Activated CD8-positive, alpha-beta memory T cell treated with anti-CD3 and anti-CD28 coated beads, Interleukin-2, amount 50 U/mL, for 24 hours (primary cell): ENCODE measurements at regions not wholly inside any gene's neighbourhood (a gene's known extent, or its start where the extent isn't known, plus 50 kb on each side); places are given as distances from the start of the nearest gene placed in this dataset.
"Not testable (repeated sequence)": the region's sequence is repeated elsewhere in the genome, so short reads cannot be mapped to it uniquely, and the experiment has no call there.

ENCODE experiments used
- DNase-seq: peaks from one replicate; pipeline ENCODE4 v3.0.0-alpha.2; 2020; ENCODE audit errors: extremely low read depth

GRCh38 chr14:37785298-37785697 lies 189.9 kb downstream of the TTC6 start:
- not testable (repeated sequence) for DNase-seq

- not testable (repeated sequence) for DNase-seq
Observed at GRCh38 chr14:37786114-37786625, 190.7 kb downstream of the TTC6 start.

DNA sequence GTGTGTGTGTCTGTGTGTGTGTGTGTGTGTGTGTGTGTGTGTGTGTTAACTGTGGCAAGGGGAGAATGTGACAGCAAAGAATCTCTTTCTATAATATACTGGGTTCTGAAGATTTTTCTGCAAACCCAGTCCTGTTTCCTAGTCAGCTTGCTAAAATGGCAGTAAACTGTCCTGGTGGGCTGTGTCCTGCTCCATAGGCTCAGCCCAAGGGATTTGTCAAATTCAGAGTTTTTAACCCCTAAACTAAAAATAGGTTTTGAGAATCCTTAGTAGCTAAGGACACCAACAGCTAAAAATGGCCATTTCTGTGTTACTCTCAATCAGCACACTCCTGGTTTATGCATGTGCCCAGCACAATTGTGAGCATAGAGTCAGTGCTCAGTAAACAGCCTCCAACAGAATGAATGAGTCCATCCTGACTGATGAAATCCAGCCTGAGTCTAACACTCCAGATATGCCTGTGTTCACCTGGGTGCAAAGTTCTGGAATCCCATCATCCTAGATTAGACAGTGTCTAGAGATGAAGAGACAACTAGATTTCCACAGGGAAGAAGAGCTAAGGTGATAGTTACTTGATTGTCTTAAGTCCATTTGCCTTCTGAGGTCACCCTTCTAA lies 192.6 kb downstream of the TTC6 start:
- DNase-seq: no peak

- DNase-seq: no peak
Observed at GRCh38 chr14:37791384-37792036, 196.1 kb downstream of the TTC6 start.

DNA sequence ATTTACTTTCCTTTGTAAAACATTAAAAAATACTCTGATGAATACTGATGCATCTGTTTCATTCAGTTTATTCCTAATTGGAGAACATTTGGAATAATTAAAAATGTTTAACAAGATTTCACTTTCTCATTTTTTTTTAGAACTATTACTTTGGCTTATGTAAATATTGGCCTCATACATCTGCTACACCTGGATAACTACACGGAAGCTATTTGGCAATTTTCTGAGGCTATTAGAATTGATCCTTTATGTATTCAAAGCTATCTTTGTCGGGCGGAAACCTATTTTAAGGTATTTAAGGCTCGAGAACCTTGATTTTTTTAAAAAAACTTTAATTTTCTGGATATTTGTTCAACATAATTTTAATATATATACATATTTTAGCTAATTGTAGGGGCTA lies 196.7 kb downstream of the TTC6 start:
- DNase-seq: no peak

DNA sequence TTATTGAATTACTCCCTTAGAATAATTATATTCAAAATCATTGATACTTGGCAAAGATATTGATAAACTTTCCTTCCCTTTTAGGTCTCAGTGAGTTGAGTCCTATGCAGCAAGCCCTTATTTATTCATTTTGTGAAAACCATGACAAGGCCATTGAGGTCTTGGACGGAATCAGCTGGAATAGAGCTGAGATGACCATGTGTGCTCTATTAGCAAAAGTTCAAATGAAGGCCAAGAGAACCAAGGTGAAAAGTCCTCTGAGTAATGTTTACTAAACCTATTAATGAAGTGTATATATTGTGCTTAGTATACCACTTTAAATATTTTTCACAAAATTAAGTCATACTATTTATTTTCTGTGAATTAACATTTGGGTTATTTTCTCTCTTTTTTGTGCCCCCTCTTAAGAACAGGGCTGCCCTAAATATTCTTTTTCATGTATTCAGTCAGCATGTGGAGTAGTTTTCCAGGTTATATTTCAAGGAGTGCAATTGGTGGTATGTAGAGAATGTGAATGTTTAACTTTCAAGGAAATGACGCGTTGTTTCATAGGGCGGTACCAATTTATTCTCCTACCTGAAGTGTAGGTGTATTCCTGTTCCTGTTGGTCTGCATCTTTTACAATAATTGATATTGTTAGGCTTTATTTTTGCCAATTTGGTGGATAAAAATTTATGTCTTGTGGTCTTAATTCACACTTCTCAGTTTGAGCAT lies 201.4 kb downstream of the TTC6 start:
- no peak for DNase-seq

DNA sequence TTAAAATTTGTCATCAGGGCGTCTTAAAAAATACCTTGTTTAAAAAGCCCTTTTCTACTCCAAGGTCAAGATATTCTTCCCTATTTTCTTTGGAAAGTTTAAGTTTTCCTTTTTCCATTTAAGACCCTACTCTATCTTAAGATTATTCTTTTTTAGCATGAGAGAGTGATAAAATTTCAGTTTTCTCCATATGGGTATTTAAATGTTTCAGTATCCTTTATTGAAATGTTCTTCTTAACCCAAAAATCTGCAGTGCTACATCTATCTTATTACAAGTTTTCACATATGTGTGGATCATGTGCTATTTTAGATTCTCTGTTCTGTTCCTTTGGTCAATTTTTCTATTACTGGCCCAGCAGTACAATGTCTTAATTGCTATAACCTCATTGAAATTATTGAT lies 202.2 kb downstream of the TTC6 start:
- DNase-seq: no peak

DNA sequence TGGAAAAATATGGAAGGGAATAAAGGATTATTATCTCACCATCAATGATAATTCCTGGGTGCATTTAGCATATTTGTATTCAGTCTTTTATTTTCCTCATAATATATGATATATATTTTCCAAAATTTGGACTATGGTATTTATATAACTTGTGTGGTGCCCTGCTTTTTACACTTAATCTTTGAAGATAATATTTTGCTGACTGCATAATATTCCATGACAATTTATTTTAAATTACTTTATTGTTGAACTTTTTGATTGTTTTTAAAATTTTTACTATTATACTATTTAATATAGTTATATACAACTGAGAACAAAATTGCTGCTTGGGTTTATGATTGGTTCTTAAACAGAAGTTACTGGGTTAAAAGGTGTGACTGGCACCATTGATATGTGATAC lies 212.3 kb downstream of the TTC6 start:
- DNase-seq: no peak

- DNase-seq: no peak
Observed at GRCh38 chr14:37810094-37810801, 214.8 kb downstream of the TTC6 start.

DNA sequence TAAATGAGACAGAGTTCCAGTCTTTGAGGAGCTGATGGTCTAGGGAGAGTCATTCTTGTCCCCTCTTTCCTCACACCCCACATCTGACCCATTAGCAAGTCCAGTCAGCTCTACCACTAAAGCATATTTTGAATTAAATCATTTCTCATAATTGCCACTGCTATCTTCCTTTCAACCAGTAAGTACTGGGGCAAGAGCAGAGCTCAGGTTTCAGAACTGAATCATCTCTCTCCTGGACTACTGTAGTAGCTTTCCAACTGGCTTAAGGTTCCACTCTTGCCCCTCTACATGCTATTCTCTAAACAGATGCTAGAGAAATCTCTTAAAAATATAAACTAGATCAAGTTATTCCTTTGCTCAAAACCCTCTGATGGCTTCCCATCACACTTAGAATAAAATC lies 218.3 kb downstream of the TTC6 start:
- DNase-seq: no peak

DNA sequence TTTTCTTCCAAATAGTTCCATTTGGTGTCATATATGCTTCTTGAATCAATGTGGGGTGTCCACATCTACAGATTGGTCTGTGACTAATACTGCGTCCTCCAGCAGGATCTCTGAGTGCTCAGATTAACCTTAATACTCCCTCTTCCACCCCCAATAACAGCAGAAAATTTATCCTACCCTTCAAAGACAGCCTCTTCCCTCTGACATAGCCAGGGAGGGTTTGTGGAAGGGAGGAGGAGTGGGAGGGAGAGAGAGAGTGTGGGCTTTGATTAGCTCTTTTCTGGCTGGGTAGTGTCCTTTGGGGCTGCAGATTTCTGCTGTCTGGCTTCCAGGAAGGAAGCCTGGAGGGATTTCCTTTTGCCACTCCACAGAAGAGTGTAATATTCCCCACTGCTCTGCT lies 220.7 kb downstream of the TTC6 start:
- no peak for DNase-seq

- DNase-seq: no peak
Observed at GRCh38 chr14:37816743-37817295, 221.4 kb downstream of the TTC6 start.

- DNase-seq: no peak
Observed at GRCh38 chr14:37819155-37820015, 224.0 kb downstream of the TTC6 start.

DNA sequence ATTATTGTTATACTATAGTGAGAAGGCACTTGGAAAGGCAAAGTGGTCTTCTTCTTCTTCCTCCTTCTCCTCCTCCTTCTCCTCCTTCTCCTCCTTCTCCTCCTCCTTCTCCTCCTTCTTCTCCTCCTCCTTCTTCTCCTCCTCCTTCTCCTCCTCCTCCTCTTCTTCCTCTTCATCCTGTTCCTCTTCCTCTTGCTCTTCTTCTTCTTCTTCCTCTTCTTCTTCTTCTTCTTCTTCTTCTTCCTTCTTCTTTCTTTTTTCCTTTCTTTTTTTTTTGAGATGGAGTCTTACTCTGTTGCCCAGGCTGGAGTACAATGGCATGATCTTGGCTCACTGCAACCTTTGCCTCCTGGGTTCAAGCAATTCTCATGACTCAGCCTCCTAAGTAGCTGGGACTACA lies 225.4 kb downstream of the TTC6 start:
- not testable (repeated sequence) for DNase-seq

DNA sequence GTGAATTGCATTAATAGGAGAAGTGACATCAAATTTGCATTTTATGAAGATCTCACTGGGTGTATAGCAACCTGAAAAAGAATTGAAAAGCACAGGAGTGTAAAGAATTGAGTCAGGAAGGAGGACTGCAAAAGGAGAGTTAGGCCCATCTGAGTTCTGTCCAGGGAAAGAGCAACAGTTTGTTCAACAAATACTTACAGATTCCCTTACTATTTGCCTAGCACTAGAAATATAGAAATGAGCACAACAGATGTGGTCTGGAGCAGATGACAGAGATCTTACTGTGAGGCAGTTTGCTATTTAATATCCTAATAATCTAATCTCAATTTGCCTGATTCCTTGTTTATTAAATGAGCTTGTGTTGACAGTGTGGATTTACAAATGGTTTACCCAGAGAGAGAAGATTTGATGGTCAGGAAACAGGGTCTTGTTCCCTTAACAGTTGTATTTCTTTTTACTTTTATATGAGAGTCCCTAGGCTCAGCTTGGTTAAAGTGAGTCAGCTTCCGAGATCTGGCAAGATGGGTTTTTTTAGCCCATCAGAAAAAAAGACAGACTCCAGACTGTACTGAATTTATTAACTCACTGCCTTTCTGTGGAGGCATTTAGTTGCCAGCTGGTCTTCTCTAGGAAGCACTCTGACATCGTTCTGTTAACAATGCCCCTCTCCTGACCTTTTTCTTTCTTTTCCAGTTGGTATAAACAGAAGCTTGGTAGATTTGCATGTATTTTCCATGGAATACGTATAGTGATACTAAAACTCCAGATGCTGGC lies 229.7 kb downstream of the TTC6 start:
- no peak for DNase-seq

GRCh38 chr14:37826869-37827268 lies 231.4 kb downstream of the TTC6 start:
- no peak for DNase-seq

DNA sequence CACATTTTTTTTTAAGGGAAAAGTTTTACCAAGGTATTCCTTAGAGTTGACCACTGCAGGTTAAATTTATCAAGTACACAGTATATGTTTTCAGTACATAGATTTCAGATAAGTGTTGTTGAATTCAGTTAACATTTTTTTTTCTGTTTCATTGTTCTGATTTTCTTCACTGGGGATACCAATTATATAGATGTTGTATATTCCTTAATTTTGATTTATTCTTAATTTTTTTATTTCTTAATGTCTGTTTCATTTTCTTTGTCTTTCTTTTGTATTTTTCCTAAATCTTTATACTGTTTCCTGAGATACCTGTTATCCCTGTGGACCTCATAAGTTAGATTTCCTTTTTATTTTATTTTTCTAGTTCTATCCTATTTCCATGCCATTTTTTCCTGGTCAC lies 234.8 kb downstream of the TTC6 start:
- DNase-seq: no peak

DNA sequence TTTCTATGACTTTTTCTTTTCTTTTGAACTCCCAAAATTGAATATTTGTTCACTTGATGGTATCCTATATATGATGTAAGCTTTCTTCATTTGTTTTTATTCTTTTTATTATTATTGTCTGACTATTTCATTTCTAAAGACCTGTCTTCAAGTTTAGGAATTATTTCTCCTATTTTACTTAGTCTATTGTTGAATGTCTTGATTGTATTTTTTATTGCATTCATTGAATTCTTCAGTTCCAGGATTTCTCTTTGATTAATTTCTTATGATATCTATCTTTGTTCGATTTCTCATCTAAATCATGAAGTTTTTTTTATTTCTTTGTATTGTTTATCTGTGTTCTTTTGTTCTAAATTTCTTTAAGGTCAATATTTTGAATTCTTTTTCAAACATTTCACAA lies 238.8 kb downstream of the TTC6 start:
- no peak for DNase-seq

GRCh38 chr14:37838778-37839177 lies 243.3 kb downstream of the TTC6 start:
- DNase-seq: not testable (repeated sequence)

DNA sequence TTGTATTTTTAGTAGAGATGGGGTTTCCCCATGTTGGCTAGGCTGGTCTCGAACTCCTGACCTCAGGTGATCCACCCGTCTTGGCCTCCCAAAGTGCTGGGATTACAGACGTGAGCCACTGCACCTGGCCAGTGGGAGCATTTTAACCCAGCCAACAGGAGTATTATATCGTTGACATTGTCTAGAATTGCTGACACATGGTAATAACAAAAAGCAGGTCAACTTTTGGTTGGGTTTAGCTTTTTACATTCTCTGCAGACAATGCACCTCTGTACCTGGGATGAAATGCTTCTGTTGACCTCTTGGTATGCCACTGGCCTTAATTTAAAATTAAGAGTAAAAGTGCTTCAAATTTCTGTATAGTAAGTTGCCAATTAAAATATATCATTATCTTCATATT lies 245.6 kb downstream of the TTC6 start:
- DNase-seq: not testable (repeated sequence)
